ENCODE measurements at regions not wholly inside any gene's neighbourhood (a gene's known extent, or its start where the extent isn't known, plus 50 kb on each side); places are given as distances from the start of the nearest gene placed in this dataset.
"Not testable (repeated sequence)": the region's sequence is repeated elsewhere in the genome, so short reads cannot be mapped to it uniquely, and the experiment has no call there.

DNA sequence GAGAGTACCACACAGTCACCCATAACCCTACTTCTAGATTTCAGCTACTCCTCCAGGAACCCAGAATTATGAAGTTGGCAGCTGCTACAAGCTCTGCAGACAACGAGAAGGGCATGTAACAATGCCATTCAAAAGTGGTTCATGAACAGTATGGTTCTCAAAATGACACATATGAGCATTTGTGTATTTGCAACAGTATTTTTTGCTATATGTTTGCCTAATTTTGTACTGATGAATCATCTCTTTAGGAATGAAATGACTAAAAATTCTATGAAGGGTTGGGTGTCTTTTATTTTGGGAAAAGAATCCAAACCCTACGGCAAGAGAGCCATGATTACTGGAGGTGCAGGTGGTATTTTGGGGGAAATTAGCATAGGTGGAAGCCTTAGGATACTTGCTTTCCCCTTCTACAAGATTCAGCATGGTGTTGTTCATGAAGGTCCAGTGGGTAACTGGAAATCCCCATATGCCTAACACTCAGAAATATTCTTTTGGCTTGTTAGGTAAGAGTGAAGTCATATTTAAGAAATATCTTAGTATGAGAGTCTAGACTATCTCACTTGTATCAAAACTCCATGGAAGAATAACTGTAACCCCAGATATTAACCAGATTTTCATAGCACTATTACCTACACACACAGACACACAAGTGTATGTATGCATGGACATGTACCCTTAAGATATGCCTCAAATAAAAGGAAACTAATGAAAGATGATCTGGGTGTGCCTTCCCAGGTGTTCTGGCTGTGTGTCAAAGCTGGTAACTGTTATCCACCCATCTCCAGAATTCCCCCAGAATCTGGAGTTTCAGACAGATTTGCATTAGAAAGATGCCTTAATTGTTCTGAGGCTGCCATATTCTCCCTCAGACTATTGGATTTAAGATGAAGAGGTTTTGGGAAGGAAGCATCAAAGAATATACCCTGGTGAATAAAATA lies 688.2 kb upstream of the SOX9 start:
- no peak for DNase-seq (ENCODE audit: low read depth in 2 of 2)

DNA sequence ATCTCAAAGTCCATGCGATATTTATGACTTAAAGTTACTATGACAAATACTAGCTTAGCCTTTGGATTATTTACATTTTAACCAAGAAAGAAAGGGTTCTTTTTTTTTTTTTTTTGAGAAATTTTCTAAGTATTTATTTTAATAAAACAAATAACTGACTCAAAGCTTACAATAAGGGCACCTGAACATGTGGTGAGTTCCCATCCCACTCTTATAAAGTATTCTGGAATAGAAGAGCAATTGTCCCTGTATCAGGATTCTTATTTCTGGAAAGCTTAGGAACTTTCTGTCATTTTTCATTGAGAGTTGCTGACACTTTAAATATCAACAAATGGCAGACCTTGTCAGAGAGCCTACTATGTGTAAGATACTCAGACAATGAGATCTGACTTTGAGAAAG lies 686.1 kb upstream of the SOX9 start:
- DNase-seq (ENCODE audit: low read depth in 2 of 2): no peak

DNA sequence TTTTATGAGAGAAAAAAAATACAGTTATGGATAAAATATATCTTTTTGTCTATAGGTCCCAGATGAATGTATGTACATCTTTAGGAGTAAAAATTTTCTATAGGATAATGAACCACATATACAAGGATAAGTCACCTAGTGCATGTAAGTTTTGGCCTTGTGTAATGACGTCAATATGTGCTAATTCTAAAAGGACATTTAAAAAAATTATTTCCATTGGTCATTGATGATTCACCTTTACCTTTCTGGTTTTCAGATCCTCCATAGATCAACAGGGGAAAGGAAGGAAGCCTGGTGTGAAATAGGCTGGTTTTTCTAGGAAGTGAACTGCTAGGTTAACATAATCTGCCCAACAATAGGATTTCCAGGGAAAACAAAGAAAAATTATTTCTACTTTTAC lies 684.3 kb upstream of the SOX9 start:
- no peak for DNase-seq (ENCODE audit: low read depth in 2 of 2)

DNA sequence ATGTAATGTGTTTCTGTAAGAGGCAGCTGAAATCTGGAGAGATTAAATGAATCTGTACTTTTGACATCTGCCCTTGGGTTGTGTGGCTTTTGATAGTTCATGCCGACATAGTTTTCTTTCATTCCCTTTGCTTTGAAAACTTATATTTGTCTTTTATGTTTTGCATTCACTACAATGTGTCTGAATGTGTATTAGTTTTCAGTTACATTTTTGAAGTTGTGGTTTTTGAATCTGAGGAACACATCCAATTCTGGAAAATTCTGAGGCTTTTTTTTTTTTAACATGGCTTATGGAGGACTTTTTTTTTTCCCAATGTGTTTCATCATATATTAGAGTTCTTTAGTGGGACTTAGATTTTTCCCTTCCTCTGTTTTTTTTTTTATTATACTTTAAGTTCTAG lies 683.7 kb upstream of the SOX9 start:
- no peak for DNase-seq (ENCODE audit: low read depth in 2 of 2)

DNA sequence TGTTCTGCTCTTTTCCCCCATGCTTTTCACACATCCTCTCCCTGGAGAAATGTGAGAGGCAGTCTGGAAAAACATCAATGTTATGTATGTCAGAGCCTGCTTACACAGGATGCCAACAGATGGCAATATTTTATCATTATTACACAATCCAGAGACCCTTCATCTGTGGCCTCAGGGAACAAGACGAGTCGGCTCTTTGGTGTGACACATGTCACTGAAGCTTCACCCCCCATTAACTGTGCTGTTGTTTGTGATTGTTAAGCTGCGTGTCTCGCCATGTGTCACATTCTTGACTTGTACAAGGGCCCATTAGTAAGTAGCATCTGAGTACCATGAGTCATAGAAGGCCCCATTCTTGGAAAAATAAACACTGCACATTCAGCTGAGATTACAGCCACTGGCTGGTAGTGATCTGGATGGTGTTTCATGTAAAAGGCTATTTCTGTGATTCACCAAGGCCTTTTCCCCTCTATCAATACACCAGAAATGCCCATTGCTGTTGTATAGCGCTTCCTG lies 682.1 kb upstream of the SOX9 start:
- DNase-seq (ENCODE audit: low read depth in 2 of 2): no peak

DNA sequence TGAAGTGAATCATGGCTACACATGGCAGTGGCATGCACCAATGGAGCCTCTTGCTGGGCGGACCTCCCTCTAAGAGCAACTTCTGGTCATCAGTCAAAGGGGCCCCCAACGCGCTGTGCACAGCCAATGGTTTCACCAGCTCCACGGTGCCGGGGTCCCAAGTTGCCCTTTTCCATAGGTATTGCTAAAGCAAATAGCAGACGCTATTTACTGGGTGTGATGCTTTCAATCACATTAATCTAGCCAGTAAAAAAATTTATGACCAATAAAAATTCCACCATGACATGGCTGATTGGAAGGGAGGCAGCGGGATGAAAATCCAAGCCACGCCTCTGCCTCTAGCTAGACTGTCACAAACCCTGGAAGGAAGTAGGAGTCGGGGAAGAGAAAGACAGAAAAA lies 680.3 kb upstream of the SOX9 start:
- no peak for DNase-seq (ENCODE audit: low read depth in 2 of 2)

DNA sequence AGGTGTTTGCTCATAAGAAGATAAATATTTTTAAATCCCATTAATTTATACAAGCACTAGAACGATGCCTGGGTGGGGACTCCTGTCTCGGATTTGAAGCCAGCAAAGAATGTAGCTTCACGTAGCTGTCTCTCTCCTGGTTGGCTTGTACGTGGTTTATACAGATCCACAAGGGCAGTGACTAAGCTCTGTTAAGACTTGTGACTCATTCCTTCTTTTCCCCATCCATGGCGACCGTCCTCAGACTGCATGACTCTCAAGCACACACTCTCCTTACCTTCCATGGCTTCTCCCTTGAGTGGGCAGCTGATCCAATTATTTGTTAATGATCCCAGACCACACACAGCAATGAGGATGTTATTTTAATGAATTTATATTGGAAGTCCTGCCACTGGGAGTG lies 679.7 kb upstream of the SOX9 start:
- no peak for DNase-seq (ENCODE audit: low read depth in 2 of 2)

DNA sequence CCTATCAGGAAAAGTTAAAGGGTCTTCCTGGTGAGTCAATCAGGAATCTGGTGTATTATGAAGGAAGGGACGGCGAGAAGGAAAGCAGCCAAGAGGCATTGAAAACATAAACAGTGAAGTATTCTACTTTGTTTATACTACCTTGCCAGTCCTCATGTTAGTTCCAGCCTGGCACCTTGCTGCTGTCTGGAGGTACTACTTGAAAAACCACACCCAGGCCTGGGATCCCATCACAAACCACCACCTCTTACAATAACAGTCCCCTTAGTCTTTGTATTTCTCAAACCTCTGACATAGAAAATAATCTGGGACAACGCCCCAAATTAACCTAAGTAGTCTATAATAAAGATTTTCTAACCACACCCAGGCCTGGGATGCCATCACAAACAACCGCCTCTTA lies 676.7 kb upstream of the SOX9 start:
- DNase-seq (ENCODE audit: low read depth in 2 of 2): no peak

DNA sequence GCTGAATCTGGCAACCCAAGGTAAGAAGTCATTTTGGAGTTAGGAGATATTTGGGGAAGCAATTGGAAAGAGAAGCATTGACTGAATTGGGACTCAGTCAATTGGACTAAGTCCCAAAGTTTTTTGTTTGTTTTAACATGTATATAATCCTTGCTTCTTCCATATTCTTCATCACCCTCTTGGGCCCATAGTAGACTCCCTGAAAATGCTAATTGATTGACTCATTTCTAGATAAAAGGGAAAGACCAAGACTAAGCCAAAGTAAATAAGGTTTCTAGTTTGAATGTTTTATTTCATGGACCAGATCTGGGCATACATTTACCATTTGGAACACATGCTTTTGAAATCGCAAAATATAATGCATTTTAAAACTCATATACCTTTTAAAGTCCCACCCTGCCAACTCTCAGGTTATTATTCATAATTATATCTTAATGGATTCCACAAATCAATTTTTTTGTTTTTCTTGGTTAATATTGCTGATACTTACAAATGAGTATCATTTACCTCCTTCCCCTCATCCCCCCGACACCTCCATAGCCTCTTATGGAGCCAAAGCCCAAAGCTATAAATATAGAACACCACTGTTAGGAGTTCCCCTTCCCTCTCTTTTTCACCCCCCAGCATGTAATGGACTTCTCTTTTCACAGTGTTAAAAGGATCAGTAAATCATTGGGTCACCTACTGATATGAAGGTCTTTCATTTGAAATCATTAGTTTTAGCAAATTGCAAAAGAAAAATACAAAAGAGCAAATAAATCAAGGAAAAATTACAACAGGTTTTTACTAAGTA lies 674.0 kb upstream of the SOX9 start:
- no peak for DNase-seq (ENCODE audit: low read depth in 2 of 2)

DNA sequence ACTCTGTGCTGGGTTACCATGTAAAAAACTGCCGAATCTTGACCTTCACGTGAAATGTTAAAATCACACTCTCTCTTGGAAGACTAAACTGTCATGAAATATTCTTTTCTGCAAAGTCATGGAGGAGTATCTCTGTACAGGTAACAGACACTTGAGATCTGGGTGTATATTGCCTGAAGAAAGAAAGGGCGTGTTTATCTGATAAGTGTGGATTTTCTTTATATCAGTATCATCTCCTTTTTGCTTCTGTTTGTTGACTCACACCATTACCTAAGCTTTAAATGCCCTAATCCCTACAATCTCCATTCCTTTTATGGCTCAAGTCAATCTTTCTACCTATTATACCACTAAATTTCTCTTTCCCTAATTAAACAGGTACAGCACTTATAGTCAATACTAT lies 673.2 kb upstream of the SOX9 start:
- DNase-seq (ENCODE audit: low read depth in 2 of 2): no peak

DNA sequence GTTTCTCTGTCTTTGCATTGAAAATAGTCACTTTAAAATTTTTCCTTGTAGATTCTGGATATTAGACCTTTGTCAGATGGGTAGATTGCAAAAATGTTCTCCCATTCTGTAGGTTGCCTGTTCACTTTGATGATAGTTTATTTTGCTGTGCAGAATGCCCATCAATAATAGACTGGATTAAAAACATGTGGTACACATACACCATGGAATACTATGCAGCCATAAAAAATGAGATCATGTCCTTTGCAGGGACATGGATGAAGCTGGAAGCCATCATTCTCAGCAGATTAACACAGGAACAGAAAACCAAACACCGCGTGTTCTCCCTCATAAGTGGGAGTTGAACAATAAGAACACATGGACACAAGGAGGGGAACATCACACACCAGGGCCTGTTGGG lies 670.2 kb upstream of the SOX9 start:
- DNase-seq (ENCODE audit: low read depth in 2 of 2): not testable (repeated sequence)

DNA sequence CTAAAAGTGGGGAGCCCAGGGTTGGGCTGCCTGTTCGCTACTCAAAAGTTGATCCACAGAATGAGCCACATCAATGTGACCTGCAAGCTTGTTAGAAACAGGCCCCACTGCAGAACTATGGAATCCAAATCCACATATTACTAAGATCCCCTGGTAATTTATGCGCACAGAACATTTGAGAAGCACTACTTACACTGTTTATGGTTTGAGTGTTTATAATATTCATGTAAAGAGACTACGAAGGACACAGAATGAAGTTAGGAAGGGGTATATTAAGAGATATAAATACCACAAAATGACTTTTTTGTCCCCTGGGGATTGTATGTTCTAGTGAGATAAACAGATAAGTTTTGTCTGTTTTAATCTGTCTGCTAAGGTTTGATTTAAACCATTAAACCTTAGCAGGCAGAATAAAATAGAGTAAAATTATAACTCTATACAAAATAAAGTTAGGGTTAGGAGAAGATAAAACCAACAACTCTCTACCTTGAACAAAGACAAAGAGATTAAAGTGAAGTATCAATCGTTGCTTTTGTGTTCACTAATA lies 666.9 kb upstream of the SOX9 start:
- DNase-seq (ENCODE audit: low read depth in 2 of 2): no peak

DNA sequence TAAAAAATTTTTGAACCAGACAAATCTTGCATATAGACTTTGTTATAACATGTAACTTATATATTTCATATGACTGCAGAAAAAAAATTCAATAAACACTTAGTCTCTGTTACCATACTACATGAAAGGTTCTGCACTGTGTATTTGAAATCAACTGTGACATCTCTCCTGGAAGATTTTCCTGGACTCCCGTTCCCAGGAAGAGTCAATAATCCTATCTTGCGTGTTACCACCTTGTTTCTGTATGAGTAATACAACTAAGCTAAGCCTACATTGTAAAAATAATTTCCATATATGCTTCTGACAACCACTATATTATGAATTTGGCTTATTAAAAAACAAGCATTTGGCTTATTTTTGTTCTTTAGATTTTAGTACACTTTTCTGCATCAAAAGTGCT lies 665.6 kb upstream of the SOX9 start:
- no peak for DNase-seq (ENCODE audit: low read depth in 2 of 2)

DNA sequence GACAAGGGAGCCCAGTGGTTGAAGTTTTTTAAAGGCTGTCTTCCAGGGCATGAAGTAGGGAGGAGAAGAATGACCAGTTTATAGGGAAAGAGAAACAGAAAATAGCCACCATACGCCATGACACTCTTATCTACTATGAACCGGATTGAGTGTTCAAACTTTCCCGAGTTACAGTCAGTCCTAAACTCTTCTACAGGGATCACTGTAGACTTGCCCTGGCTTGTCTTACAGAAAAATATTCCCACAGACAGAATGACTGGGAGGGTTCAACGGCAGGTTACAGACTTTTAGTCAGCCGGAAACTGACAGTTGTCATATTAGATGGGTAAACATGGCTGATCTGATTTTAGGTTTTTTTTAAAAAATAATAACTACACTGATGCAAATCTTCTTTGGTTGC lies 662.5 kb upstream of the SOX9 start:
- no peak for DNase-seq (ENCODE audit: low read depth in 2 of 2)

DNA sequence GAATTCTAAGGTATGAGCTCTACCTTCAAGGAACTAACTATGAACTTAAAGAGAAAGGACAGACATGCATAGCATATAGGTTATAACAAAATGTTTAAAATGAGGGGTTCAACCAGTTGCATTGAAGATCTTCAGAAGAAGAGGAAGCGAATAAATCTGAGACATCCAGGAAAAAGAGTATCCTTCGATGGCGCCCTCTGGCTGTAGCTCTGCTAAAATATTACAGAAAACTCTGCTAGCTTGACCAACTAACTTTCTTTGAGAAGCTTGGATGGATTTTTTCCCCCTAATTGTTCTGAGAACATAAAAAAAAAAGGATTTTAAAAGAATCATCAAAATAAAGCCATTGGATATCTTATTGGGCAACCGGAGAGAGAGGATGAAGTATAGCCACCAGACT lies 659.9 kb upstream of the SOX9 start:
- DNase-seq (ENCODE audit: low read depth in 2 of 2): no peak

DNA sequence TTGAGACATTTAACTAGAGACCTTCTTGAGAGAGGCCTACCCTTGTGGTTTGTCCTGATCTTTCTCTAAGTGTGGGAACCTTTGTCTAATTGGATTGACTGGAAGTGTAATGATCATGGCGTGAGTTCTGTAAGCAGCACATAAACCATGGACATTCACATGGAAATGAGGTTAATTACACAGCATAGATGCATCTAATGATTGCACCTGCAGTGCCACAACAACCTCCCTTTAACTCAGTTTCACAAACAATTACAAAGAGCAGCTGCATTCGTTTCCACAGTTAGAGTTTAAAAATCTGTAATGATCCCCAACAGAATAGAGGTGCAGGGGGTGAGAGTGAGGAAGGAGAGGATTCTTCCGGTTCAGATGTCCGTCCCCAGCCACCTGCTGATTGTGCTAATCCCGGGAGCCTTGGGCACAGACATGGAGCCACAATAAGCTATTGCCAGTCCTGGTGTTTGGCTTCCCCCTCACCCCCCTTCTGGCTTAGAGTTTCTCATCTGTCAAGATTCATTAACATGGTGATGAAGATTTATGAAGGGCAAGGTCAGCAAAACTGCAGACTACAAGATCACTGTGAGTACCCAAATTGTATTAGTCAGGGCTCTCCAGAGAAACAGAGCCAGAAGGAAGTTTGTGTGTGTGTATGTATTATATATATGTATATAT lies 659.2 kb upstream of the SOX9 start:
- no peak for DNase-seq (ENCODE audit: low read depth in 2 of 2)

DNA sequence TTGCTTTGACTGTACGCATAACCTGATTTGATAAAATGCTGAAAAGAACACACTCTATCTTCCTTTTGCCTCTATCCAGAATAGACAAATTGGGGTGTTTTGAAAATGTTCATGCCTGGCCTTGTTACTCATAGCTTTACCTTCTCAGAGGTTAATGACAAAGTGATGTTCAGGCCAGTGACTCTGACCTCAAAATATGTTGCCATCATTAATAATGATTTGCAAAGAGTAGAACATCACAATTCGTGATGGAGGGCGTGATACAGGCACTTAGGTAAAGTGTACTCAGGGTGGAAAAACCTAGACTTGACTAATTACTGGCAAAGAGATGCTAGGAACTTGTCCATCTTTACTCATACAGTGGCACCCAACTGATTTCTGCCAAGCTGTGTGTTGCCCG lies 656.6 kb upstream of the SOX9 start:
- no peak for DNase-seq (ENCODE audit: low read depth in 2 of 2)

DNA sequence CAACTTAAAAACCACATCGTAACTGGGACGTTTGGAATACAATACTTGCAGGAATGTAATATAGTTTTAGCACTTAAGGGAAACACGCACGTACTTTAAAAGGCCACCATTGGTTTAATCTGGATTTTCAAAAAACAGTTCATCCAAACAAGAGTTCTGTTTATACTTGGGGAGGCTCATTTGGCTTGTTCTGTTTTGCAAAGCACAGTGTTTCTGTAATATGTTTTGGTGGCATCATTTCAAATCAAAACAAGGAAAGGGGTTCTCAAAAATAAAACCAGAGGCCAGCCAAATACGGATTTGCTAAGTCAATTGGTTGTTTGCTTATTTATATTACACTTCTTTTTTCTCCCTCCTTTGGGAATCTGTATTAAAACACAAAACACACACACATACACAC lies 656.1 kb upstream of the SOX9 start:
- DNase-seq (ENCODE audit: low read depth in 2 of 2): no peak

DNA sequence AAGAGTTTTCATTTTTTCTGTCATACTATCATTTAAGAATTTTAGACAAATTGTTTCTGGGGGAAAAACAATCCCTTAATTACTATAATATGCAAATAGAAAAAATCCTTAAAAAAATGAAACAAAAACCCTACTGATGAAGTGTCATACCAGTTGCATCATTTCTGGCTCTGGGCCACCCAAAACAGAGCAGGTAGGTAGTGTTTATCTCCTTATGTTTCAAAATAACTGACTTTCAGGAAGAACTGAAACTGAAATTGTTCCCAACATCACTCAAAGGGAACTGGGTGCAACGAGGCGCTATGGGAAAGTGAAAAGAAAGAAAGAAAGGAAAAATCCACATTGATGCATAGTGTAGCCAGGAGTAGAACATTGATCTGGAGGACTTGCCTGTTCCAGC lies 653.1 kb upstream of the SOX9 start:
- no peak for DNase-seq (ENCODE audit: low read depth in 2 of 2)

DNA sequence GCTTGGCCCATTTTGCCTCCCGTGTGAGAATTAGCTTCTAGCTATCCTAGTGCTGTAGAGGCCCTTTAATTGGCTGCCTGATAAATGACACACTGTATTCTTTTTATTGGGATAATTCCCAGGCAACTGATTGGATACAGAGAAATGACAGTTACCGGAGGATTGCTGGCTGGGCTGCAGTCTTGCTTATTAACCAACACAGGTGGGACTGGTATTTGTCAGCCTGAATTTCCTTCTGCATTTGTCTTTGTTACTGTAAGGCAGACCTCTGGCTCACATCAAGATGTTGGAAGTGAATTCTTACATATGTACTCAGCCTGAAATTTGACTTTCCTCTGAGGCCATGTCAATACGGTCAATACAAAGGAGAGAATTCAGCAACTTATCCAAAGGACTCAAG lies 650.8 kb upstream of the SOX9 start:
- DNase-seq (ENCODE audit: low read depth in 2 of 2): no peak

DNA sequence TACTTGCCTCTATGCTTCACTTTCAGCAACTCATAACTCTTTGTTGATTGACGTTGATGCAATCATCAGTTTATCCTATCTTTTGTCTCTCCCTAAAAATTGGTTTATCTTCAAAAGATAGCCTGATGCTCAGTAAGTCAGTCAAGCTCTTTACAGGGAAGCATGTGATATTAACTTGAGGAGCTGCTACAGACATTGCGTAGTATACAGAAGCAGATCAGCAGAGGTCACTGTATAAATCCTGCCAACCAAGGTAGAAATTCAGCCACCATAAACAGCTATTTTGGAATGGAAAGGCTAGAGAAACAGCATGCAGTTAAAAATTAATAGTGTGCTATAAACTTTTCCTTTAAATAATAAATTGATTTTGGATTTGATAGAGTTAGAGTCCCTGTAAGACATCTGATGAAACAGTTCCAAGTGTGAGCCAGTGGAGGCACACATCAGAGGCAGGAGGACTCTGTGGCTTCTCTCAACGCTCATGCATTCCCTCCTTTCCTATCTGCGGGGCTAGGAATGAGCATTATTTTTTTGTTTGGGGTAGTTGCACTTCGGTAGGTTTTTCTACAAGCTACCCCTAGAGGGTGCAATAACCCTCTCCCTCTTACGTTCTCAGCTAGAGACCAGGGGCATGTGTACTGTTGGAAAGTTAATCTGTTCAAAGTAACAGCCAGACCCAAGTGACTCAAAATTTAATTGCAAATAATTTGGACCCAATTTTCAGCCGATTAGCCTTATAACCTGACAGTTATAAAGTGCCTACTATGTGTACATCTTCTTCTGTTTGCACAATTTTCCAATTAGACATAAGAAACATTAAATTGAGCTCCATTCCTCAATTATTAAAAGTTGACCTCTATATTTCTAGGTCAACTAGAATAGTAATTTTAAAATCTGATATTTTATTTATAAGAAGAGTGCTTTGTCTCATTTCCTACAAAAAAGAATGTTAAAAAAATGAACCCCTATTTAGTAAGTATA lies 647.7 kb upstream of the SOX9 start:
- no peak for DNase-seq (ENCODE audit: low read depth in 2 of 2)

Measured in stimulated activated CD8-positive, alpha-beta memory T cell treated with anti-CD3 and anti-CD28 coated beads, Interleukin-2, amount 100 ng/mL, for 1 hour (primary cell).